Calu3 (cell line): ENCODE measurements at regions not wholly inside any gene's neighbourhood (a gene's known extent, or its start where the extent isn't known, plus 50 kb on each side); places are given as distances from the start of the nearest gene placed in this dataset.

Experiments used
- BruUV-seq: library from RNA; stranded (reverse); fragments of 400-500 nt; replicated peaks from 2 replicates; lab custom pipeline; 2021; lab: Mats Ljungman, UMichigan
- CTCF ChIA-PET: fragments of 300-600 bp; sonication (Branson Sonifier 250); formaldehyde crosslinking; loops from one replicate; lab custom pipeline; 2022; ENCODE audit warnings: antibody characterized with exemption; lab: Charles Lee
- DNase-seq: peaks from one replicate; pipeline ENCODE4 v3.0.0; 2022
- H3K27ac Mint-ChIP-seq: one replicate; pipeline ENCODE4 v1.8.0; 2022; ENCODE audit warnings: mixed read lengths; ENCODE audit not compliant: unreplicated experiment
- H3K27me3 Mint-ChIP-seq: one replicate; pipeline ENCODE4 v1.8.0; 2022; ENCODE audit warnings: mixed read lengths; ENCODE audit not compliant: unreplicated experiment
- H3K36me3 Mint-ChIP-seq: one replicate; pipeline ENCODE4 v1.8.0; 2022; ENCODE audit warnings: mild to moderate bottlenecking, moderate library complexity, mixed read lengths; ENCODE audit not compliant: insufficient read depth, unreplicated experiment
- H3K4me1 Mint-ChIP-seq: one replicate; pipeline ENCODE4 v1.8.0; 2022; ENCODE audit warnings: mild to moderate bottlenecking, low read depth, mixed read lengths; ENCODE audit not compliant: unreplicated experiment
- H3K4me3 Mint-ChIP-seq: one replicate; pipeline ENCODE4 v1.8.0; 2022; ENCODE audit warnings: mild to moderate bottlenecking, low read depth, moderate library complexity, mixed read lengths; ENCODE audit not compliant: unreplicated experiment
- H3K9me3 Mint-ChIP-seq: one replicate; pipeline ENCODE4 v1.8.0; 2022; ENCODE audit warnings: low read depth, mixed read lengths; ENCODE audit not compliant: unreplicated experiment
- intact Hi-C: fragments of 100-400 bp; cut with micrococcal nuclease; formaldehyde crosslinking; loops from one replicate; pipeline ENCODE4 v1.10.0; 2022; ENCODE audit not compliant: unreplicated experiment
- TF ChIP-seq, protein P1 (sequence below): fragments of 200-600 bp; IDR thresholded peaks from one replicate; pipeline ENCODE4 v1.8.0; 2022; ENCODE audit warnings: antibody characterized with exemption; ENCODE audit not compliant: unreplicated experiment

DNA sequence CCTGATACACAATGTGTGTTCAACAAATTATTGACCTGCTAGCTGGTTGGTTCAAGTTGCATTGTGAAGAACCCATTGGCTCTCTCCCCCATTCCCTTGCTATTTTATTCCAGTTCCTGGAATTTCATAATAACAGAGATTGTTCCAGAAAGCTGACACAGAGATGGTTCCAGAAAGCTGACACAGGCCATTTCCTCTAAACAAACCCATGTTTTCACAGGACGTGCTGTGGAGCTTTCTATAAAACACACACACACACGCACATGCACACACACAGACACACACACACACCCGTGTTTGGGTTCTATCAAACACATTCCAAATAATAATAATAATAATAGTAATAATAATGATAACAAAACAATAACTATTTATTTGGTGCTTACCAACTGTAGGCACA, 259.1 kb downstream of the CLIC5 start:
- peaks cover 90% of the 10 kb centered on the region for H3K27me3 Mint-ChIP-seq
- no peak for DNase-seq
- no peaks in the 10 kb centered on the region for H3K9me3 Mint-ChIP-seq
- H3K4me1 Mint-ChIP-seq = no peaks in the 10 kb centered on the region
- TF ChIP-seq, protein P1, sequence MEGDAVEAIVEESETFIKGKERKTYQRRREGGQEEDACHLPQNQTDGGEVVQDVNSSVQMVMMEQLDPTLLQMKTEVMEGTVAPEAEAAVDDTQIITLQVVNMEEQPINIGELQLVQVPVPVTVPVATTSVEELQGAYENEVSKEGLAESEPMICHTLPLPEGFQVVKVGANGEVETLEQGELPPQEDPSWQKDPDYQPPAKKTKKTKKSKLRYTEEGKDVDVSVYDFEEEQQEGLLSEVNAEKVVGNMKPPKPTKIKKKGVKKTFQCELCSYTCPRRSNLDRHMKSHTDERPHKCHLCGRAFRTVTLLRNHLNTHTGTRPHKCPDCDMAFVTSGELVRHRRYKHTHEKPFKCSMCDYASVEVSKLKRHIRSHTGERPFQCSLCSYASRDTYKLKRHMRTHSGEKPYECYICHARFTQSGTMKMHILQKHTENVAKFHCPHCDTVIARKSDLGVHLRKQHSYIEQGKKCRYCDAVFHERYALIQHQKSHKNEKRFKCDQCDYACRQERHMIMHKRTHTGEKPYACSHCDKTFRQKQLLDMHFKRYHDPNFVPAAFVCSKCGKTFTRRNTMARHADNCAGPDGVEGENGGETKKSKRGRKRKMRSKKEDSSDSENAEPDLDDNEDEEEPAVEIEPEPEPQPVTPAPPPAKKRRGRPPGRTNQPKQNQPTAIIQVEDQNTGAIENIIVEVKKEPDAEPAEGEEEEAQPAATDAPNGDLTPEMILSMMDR = no peak
- H3K27ac Mint-ChIP-seq = no peak overlapping the region
- CTCF ChIA-PET = no interaction called here
- no peaks in the 10 kb centered on the region for H3K36me3 Mint-ChIP-seq
- intact Hi-C loops = no loop called here
- no peak overlapping the region for H3K4me3 Mint-ChIP-seq
- no TSS peak for BruUV-seq

DNA sequence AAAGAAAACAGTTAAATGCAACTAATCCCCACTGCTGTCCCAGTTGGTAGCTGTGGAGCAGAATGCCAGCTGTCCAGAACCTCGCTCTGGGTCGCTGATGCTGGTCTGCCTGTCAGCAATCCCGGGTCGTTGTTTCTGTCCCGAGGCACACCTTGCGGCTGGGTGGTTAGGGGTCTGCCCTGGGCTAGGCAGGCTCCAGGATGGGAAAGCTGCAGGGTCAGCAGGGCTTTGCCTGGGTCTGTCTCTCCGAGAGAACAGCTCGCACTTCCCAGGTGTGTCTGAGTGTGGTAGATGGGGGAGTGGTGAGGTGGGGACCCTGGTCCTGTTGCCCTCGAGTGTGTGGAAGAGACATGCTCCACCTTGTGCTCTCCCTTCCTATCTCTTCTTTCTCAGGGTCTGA, 261.2 kb downstream of the CLIC5 start:
- H3K9me3 Mint-ChIP-seq = no peaks in the 10 kb centered on the region
- no TSS peak for BruUV-seq
- DNase-seq = no peak
- no peak overlapping the region for H3K27ac Mint-ChIP-seq
- peaks cover 90% of the 10 kb centered on the region for H3K27me3 Mint-ChIP-seq
- TF ChIP-seq, protein P1 = no peak
- intact Hi-C loops = no loop called here
- no peaks in the 10 kb centered on the region for H3K4me1 Mint-ChIP-seq
- no peak overlapping the region for H3K4me3 Mint-ChIP-seq
- H3K36me3 Mint-ChIP-seq = no peaks in the 10 kb centered on the region
- CTCF ChIA-PET = no interaction called here

DNA sequence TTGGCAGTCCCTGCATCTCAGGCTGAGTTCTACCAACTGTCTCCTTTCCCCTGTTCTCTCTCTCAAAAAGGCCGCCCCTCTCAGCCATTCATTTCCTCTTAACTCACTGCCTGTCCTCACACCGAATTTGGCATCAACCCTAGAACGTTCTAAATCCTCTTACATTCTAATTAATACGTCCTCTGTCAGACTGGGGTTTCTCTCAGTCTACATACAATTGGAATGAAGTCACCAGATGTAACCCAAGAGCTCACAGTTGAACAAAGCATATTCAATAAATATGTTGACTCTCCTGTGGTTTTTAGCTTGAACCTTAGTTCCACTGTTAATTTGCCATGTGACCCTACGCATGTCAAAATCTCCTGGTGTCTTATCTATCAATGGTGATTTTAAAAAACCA, 269.6 kb downstream of the CLIC5 start:
- CTCF ChIA-PET = no interaction called here
- BruUV-seq = no TSS peak
- TF ChIP-seq, protein P1 = no peak
- Mint-ChIP-seq H3K4me1 (no peaks in the 10 kb centered on the region), H3K36me3 (no peaks in the 10 kb centered on the region), H3K9me3 (peaks cover 5% of the 10 kb centered on the region), H3K27me3 (peaks cover 45% of the 10 kb centered on the region), H3K27ac (no peak overlapping the region), H3K4me3 (no peak overlapping the region)
- intact Hi-C loops = no loop called here
- no peak for DNase-seq

DNA sequence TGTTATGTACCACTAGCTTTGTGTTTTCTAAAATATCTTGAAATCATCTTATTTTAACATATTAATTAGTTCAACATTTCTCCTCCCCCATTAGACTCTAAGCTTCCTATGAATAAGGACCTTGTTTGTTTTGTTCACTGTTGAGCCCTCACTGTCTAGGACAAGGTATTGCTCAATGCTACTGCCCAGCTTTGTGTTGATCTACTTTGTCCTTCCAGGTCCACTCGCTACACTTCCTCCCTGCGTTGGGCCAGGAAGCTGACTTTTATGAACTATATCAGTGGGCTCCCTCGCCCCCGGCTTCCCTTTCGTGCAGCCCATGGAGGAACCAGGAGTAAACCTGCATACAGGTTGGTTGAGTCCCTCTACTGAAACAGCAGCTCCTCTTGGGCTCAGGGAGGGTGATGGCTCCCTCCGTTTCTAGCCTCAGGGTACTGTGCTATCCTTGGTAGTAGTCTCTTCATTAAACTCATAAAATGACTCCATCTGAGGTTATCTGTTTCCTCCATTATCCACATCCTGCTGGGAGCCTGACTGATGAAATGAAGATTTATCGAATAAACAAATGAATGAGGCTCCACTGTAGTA, 272.5 kb downstream of the CLIC5 start:
- TF ChIP-seq, protein P1 = no peak
- Mint-ChIP-seq H3K36me3 (no peaks in the 10 kb centered on the region), H3K4me3 (no peak overlapping the region), H3K27me3 (peaks cover 19% of the 10 kb centered on the region), H3K27ac (no peak overlapping the region), H3K4me1 (no peaks in the 10 kb centered on the region), H3K9me3 (peaks cover 5% of the 10 kb centered on the region)
- no peak for DNase-seq
- intact Hi-C loops = no loop called here
- no TSS peak for BruUV-seq
- CTCF ChIA-PET = no interaction called here
